ENCODE measurements at regions not wholly inside any gene's neighbourhood (a gene's known extent, or its start where the extent isn't known, plus 50 kb on each side); places are given as distances from the start of the nearest gene placed in this dataset.

- Histone ChIP-seq H3K4me1 (ENCODE audit: control insufficient read depth in 1 of 2, insufficient read depth in 2 of 2, low read depth in 1 of 2, low read length in 1 of 2) (no peaks in the 10 kb centered on the region; a peak in 1 of 4 replicates), H3F3A (replicated peaks; ENCODE audit: insufficient read depth) (no peaks in the 10 kb centered on the region), H3K36me3 (replicated peaks in 1 of 2; ENCODE audit: control insufficient read depth in 1 of 2, insufficient read depth in 2 of 2, low read length in 1 of 2) (no peaks in the 10 kb centered on the region), H4K20me1 (ENCODE audit: insufficient read depth) (no peaks in the 10 kb centered on the region), H3K4me2 (no peak overlapping the region), H2AFZ (ENCODE audit: low read depth) (no peak overlapping the region), H3K4me3 (ENCODE audit: low read depth in 2 of 2, low read length in 1 of 2) (no peak overlapping the region), H3K9me2 (no peaks in the 10 kb centered on the region), H3K79me2 (ENCODE audit: insufficient read depth) (no peaks in the 10 kb centered on the region), H3K9ac (no peak overlapping the region), H3K27ac (ENCODE audit: low read depth in 2 of 2, low read length in 1 of 2) (no peak overlapping the region), H3K27me3 (ENCODE audit: insufficient read depth) (no peaks in the 10 kb centered on the region), H3K9me3 (no peaks in the 10 kb centered on the region)
- no peak for DNase-seq
- POLR2A ChIA-PET = no interaction called here
- TF ChIP-seq FOXJ3 (CRISPR knock-in tag; IDR thresholded peaks at IDR 0.05) (no peak), EP300 (IDR thresholded peaks at IDR 0.05; ENCODE audit: borderline replicate concordance in 1 of 2, low read depth in 1 of 2, low read length in 1 of 2) (no peak), ELF1 (IDR thresholded peaks at IDR 0.05) (no peak), CHD2 (IDR thresholded peaks at IDR 0.05; ENCODE audit: low read length, partially characterized antibody) (no peak), YY1 (IDR thresholded peaks at IDR 0.05; ENCODE audit: low read depth) (no peak), USF1 (IDR thresholded peaks at IDR 0.05; ENCODE audit: borderline replicate concordance, low read depth) (no peak), GABPA (IDR thresholded peaks at IDR 0.05; ENCODE audit: low read depth) (no peak), RCOR1 (IDR thresholded peaks at IDR 0.05; ENCODE audit: low read length) (no peak)
- CTCF ChIA-PET = interaction anchor here (0.6 to 3.8 kb wide), 26 partner anchors 9 to 1095 kb away, joined by 3 to 66 read pairs (median 4); no protein-coding TSS in a partner anchor
- 58% methylated on average over 28 of the region's 28 CpGs for WGBS (ENCODE audit: low lambda C conversion rate)
Measured at GRCh38 chr10:129032372-129033313, 434.4 kb upstream of the MGMT start.

- no peak for DNase-seq
- Histone ChIP-seq H3K27me3 (ENCODE audit: insufficient read depth) (no peaks in the 10 kb centered on the region), H3K4me2 (no peak overlapping the region), H3K79me2 (ENCODE audit: insufficient read depth) (no peaks in the 10 kb centered on the region), H3K27ac (ENCODE audit: low read depth in 2 of 2, low read length in 1 of 2) (no peak overlapping the region), H4K20me1 (ENCODE audit: insufficient read depth) (no peaks in the 10 kb centered on the region), H3K9me2 (no peaks in the 10 kb centered on the region), H3K4me3 (ENCODE audit: low read depth in 2 of 2, low read length in 1 of 2) (no peak overlapping the region), H3K4me1 (ENCODE audit: control insufficient read depth in 1 of 2, insufficient read depth in 2 of 2, low read depth in 1 of 2, low read length in 1 of 2) (no peaks in the 10 kb centered on the region; a peak in 1 of 4 replicates), H3K9me3 (no peaks in the 10 kb centered on the region), H3F3A (replicated peaks; ENCODE audit: insufficient read depth) (no peaks in the 10 kb centered on the region), H3K36me3 (replicated peaks in 1 of 2; ENCODE audit: control insufficient read depth in 1 of 2, insufficient read depth in 2 of 2, low read length in 1 of 2) (no peaks in the 10 kb centered on the region), H3K9ac (no peak overlapping the region), H2AFZ (ENCODE audit: low read depth) (no peak overlapping the region)
- 38% methylated on average over 8 of the region's 8 CpGs for WGBS (ENCODE audit: low lambda C conversion rate)
- CTCF ChIA-PET = interaction anchor here (1.2 to 3.8 kb wide), 5 partner anchors 766 to 1094 kb away, joined by 3 to 66 read pairs (median 13); no protein-coding TSS in a partner anchor
- POLR2A ChIA-PET = no interaction called here
- TF ChIP-seq JUND (IDR thresholded peaks at IDR 0.05) = no peak
Measured at GRCh38 chr10:129033340-129033739, 433.7 kb upstream of the MGMT start.

GRCh38 chr10:129033790-129034272 lies 433.2 kb upstream of the MGMT start:
- POLR2A ChIA-PET = no interaction called here
- Histone ChIP-seq H3K79me2 (ENCODE audit: insufficient read depth) (no peaks in the 10 kb centered on the region), H3K4me1 (ENCODE audit: control insufficient read depth in 1 of 2, insufficient read depth in 2 of 2, low read depth in 1 of 2, low read length in 1 of 2) (no peaks in the 10 kb centered on the region; a peak in 1 of 4 replicates), H3K9ac (no peak overlapping the region), H3K36me3 (replicated peaks in 1 of 2; ENCODE audit: control insufficient read depth in 1 of 2, insufficient read depth in 2 of 2, low read length in 1 of 2) (no peaks in the 10 kb centered on the region), H3K4me2 (no peak overlapping the region), H3K27me3 (ENCODE audit: insufficient read depth) (no peaks in the 10 kb centered on the region), H3K9me3 (no peaks in the 10 kb centered on the region), H4K20me1 (ENCODE audit: insufficient read depth) (no peaks in the 10 kb centered on the region), H2AFZ (ENCODE audit: low read depth) (no peak overlapping the region), H3K27ac (ENCODE audit: low read depth in 2 of 2, low read length in 1 of 2) (no peak overlapping the region), H3F3A (replicated peaks; ENCODE audit: insufficient read depth) (no peaks in the 10 kb centered on the region), H3K9me2 (no peaks in the 10 kb centered on the region), H3K4me3 (ENCODE audit: low read depth in 2 of 2, low read length in 1 of 2) (no peak overlapping the region)
- CTCF ChIA-PET = interaction anchor here (1.2 to 3.8 kb wide), 3 partner anchors 766 to 936 kb away, joined by 3 to 35 read pairs (median 6); no protein-coding TSS in a partner anchor
- DNase-seq = no peak
- WGBS (ENCODE audit: low lambda C conversion rate) = 41% methylated on average over 8 of the region's 14 CpGs
- TF ChIP-seq, protein P1, sequence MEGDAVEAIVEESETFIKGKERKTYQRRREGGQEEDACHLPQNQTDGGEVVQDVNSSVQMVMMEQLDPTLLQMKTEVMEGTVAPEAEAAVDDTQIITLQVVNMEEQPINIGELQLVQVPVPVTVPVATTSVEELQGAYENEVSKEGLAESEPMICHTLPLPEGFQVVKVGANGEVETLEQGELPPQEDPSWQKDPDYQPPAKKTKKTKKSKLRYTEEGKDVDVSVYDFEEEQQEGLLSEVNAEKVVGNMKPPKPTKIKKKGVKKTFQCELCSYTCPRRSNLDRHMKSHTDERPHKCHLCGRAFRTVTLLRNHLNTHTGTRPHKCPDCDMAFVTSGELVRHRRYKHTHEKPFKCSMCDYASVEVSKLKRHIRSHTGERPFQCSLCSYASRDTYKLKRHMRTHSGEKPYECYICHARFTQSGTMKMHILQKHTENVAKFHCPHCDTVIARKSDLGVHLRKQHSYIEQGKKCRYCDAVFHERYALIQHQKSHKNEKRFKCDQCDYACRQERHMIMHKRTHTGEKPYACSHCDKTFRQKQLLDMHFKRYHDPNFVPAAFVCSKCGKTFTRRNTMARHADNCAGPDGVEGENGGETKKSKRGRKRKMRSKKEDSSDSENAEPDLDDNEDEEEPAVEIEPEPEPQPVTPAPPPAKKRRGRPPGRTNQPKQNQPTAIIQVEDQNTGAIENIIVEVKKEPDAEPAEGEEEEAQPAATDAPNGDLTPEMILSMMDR (IDR thresholded peaks at IDR 0.05) = no peak
- TF ChIP-seq SMC3 (IDR thresholded peaks at IDR 0.05; ENCODE audit: low read depth, low read length) (no peak), REST (IDR thresholded peaks at IDR 0.05; ENCODE audit: low read depth, low read length) (no peak), NFIC (IDR thresholded peaks at IDR 0.05; ENCODE audit: borderline replicate concordance) (no peak), FOXJ3 (CRISPR knock-in tag; IDR thresholded peaks at IDR 0.05) (no peak)
